HG03175 (cell line): ENCODE measurements at regions not wholly inside any gene's neighbourhood (a gene's known extent, or its start where the extent isn't known, plus 50 kb on each side); places are given as distances from the start of the nearest gene placed in this dataset.

ENCODE experiments used
- ATAC-seq: cut with Tn5 transposase; IDR thresholded peaks from one replicate; pipeline ENCODE4 v1.9.1; 2021; ENCODE audit warnings: mild to moderate bottlenecking, moderate library complexity; ENCODE audit not compliant: unreplicated experiment

- no peak for ATAC-seq
Measured at GRCh38 chr2:120667981-120668380, 67.7 kb upstream of the GLI2 start.

- ATAC-seq = no peak
Measured at GRCh38 chr2:120669121-120669952, 66.3 kb upstream of the GLI2 start.

DNA sequence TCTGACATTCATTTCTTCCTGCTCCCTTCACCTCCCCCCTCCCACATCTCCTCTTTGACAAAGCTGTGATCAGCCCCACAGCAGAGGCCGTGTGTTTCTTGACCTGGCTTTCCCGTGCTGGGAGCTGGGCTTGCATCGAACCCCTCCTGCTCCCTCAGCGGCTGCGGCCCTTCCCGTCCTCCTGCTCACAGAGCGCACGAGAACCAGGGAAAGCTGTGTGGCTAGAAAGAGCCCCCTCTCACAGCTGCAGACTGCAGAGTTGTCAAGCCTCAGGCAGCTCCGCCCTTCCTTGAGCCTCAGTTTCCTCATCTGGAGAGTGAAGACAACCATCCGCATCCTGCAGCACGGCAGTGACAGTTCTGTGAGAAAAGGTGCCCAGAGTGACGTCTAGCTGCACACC, 65.7 kb upstream of the GLI2 start:
- ATAC-seq = no peak

GRCh38 chr2:120670371-120670770, 65.3 kb upstream of the GLI2 start:
- no peak for ATAC-seq

- ATAC-seq = no peak
Measured at GRCh38 chr2:120670771-120671480, 64.7 kb upstream of the GLI2 start.

DNA sequence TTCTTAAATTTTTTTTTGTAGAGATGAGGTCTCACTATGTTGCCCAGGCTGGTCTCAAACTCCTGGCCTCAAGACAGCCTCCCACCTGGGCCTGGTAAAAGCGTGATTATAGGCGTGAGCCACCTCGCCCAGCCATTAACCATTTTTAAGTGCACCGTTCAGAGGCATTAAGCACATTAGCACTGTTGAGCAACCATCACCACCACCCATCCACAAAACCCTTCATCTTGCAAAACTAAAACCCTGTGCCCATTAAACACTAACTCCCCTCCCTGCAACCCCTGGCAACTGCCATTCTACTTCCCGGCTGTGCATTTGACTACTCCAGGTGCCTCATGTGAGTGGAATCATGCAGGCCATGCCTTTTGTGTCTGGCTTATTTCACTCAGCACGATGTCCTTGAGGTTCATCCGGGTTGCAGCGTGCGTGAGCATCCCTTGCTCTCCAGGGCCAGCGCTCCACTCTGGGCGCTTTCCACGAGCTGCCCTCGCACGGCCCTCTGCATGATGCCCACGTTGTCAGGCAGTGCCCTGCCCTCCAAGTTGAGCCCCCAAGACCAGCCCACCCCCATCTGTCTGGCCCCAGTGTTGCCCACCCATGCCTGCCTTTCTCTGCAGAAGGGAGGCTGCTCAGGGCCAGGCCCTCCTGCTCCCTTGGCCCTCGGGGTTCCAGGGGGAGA, 63.0 kb upstream of the GLI2 start:
- no peak for ATAC-seq

- no peak for ATAC-seq
Measured at GRCh38 chr2:120673205-120673550, 62.5 kb upstream of the GLI2 start.

DNA sequence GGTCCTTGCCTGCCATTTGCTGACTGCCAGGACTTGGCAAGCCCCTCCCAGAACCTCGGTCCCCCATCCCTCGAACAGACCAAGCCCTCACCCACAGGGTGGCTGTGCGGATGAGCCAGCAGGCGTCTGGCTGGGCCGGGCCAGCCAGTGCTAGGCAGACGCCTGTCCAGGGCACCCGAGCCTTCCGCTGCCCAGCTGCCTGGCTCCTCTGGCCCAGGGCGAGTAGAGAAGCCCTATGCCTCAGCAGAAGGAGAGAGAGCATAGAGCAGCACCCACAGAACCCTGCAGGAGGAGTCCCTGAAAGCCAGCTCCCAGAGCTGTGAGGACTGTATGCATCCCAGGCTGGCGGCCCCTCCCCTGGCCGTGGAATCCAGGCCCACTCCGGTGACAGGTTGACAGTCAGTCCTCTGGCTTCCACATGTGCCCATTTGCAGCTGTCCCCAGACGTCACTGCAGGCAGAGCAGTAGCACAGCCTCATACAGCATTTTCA, 62.1 kb upstream of the GLI2 start:
- no peak for ATAC-seq

DNA sequence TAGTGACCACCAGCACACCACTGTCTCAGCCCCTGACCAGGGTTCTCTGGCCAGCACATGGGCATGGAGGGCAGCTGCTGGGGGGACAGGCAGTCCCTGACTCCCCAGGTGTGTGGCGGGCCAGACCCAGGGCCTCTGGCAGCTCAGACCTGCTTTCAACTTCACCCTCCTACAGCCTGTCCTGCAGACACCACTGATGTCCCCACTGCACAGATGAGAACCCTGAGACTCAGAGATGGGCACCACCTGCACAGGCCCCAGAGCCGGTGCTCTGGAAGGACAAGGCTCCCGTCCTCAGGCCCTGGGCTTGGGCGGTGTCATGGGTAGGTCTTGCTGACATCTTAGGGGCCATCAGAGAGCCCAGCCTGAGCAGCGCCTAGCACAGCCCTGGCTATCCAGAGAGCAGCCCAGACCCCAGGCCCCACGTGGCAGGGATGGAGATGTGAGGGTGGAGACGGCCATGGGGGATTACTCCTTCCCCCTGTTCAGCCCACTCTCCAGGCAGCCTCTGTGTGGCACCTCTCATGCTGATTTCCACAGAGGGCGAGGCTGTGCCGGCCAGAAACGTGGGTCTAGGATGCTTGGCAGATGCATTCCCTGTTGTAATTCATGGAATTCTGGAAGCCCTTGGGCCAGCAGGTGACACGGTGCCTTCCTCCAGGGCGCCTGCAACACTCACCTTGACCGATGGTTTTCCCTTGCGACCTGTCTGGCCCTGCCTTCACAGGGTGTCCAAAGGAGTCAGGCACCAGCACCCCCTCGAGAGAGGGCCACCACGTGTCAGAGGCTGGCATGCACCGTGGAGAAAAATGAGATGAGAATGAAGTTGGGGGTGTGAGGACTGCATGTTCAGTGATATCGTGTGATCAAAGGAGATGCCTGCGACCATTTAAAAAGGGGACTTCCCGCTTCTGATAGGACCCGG, 61.2 kb upstream of the GLI2 start:
- ATAC-seq = no peak

DNA sequence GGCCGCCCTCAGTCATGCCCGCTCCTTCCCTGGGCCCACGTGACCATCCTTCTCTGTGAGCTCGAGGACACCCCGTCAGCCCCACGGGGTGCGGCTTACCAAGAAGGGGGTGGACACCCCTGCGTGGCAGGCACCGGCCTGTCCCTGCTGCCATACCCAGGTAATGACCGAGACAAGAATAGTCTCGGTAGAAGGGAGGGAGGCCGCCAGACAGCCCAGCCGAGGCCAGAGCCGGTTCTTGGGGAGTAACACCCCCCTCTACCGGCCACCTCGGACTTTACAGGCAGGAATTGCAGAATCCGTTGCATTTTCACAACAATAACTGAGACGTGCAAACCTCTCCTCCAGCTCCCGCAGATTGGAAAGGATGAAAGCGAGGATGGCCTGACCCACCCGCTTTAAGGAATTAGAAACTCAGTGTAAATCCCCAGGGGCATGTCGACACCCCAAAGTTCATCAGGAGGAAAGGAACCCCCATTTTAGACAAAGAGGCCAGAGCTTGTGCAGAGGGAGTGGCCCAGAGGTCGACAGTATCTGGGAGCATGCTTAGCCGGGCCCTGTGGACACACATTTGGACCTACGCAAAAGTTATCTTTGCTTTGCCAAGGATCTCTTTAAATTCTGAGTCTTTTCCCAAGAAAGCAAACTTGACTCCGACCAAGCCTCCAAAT, 60.1 kb upstream of the GLI2 start:
- peak; percentile 49 for ATAC-seq

DNA sequence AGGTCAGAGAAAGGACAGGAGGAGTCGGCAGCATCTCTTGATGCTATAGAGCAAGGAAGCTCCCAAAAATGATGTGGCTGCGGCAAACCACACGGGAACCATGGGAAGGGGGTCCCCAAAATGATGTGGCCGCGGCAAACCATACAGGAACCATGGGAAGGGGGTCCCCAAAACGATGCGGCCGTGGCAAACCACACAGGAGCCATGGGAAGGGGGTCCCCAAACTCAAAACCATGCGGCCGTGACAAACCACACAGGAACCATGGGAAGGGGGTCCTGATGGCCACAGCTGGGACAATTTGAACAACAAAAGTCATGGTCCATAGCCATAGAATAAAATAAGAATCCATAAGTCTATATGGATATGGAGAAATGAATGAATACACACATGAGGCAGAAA, 58.4 kb upstream of the GLI2 start:
- ATAC-seq = no peak

- ATAC-seq = no peak
Measured at GRCh38 chr2:120677696-120678247, 57.9 kb upstream of the GLI2 start.

DNA sequence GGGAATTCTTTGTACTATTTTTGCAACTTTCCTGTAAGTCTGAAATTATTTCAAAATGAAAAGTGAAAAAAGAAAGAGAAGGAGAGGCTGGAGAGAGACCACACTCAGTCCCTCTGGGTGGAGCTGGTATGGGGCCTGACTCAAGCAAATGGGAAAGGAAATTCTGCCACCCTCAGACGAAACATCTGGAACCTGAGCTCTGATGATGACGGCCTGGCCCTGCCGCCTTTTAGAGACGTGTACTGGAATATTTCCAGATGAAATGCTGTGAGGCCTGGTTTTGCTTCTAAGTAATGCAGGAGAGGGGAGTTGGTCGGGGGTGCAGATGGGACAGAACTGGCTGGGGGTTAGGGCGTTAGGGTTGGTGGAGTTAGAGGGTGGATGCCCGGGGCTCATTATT, 57.4 kb upstream of the GLI2 start:
- no peak for ATAC-seq

DNA sequence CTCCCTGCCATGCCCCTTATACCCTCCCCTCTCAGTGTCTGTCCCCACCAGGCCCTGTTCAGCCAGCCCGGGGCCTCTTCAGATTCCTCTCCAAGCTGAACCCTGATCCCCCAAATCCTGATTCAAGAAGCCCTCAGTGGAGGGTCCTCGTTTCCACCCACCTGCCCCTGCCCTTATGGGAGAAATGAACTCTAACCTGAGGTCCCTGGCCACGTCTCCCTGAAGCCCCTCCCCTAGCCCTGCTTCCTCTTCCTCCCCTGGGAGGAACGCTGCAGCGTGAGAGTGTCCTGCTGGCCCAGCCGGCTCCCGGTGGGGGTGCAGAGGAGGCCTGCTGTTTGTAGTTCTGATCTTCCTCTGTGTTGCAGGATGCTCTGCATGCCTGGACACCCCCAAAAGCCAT, 56.7 kb upstream of the GLI2 start:
- ATAC-seq = no peak

DNA sequence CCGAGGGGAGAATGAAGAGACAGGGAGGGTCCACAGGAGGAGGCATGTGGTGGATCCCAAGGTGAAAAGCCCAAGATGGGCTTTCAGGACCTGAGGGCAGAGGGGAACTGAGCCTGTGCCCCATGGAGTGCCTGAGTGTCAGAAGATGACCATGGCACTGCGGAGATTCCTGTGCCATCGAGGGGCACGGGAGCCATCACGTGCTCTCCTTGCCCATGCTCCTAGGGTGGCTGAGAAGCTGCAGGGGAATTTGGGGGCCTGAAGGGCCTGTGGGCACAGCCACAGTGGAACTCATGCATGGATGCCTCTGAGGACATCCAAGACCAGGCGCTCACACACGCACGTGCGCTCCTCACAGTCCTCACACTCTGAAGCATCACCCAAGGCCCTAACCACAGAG, 56.1 kb upstream of the GLI2 start:
- ATAC-seq = no peak

DNA sequence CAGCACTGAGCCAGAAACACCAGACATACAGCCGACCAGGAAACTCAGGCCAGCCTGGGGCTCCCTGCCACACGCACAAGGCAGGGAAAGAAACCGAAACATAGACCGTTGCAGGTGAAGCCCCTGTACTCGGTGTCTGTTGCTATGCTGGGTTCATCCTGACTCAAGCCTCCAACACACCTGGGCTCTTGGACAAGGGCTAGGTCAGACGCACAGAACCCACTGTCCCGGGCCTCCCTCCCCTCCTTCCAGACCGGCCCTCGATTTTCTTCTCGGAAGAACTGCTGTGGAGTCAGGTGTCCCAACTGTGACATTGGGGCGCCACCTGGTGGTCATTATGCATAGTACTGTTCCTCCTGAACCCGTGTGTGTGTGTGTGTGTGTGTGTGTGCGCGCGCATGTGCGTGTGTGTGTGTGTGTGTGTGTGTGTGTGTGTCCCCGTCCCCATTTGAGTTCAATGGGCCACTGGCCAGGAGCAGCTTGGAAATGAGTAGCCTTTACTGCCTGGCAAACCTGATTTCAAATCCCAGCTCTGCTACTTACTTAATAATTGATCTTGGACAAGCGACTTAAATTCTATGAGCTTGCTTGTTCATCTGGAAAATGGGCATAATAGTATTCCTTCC, 55.4 kb upstream of the GLI2 start:
- peak; percentile 69 for ATAC-seq

- no peak for ATAC-seq
Measured at GRCh38 chr2:120681181-120681580, 54.5 kb upstream of the GLI2 start.

DNA sequence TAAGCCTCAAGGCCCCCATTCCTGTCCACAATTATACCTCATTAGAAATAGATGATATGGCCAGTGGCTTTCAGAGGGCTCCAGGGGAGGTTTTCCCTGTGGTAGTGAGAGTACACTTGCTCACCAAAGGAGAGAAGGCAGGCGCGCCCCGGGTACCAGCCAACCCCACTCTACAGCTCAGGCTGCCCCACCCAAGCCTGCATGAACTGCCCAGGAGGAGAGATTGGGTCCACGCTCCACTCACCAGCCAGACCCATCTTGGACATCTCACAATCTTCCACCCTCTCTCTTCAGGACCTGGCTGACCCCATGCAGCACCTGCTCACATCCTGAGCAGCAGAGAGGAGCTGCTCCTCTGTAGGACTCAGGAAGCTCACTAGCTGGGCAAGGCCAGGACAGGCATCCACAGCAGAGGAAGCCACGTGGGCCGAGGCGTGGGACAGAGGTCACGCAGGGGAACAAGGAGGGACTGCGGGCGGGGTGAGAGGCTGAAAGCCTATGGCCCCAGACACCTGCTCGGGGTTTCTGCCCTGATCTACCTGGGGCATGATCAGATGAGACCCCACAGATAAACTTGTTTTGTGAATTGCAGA, 53.9 kb upstream of the GLI2 start:
- ATAC-seq = no peak

DNA sequence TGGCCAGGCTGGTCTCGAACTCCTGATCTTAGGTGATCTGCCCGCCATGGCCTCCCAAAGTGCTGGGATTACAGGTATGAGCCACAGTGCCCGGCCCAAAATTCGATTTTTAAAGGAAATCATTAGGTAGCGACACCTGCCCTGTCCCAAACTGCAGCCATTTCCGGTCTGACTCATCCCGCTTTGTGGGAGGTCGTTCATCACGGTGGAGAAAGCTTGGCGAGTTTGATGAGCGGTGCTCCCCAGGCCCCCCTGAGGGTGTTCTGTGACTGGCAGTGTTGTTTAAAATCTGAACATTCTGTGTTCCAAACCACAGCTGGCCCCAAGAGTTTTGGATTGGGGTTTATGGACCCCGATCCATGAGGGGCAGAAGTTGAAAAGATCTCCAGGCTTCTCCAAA, 53.0 kb upstream of the GLI2 start:
- no peak for ATAC-seq
